ENCODE measurements at regions not wholly inside any gene's neighbourhood (a gene's known extent, or its start where the extent isn't known, plus 50 kb on each side); places are given as distances from the start of the nearest gene placed in this dataset.
"Not testable (repeated sequence)": the region's sequence is repeated elsewhere in the genome, so short reads cannot be mapped to it uniquely, and the experiment has no call there.

DNA sequence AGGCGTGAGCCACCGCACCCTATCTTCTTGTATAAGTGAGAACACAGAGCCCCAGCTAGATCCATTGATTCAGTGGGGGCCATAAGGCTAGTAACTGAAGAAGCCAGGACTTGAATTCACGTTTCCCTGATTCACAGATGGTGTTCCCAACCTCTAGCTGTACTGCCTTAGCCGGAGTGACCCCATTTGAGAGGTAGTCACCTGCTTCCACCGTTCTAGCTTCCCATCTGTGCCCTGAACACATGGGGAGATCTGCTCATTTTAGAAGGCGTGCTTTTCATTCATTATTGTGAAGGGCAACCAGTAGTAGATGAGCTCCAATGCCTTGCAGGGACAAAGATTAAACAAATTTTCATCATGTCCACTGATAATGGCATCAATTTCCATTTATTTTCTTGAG lies 365.7 kb upstream of the TPM1 start:
- no peak overlapping the region for H3K4me3 ChIP-seq (ENCODE audit: control insufficient read depth, low read depth, low read length)
- DNase-seq (ENCODE audit: low read depth): no peak
- no peak for TF ChIP-seq CTCF (IDR thresholded peaks at IDR 0.05; ENCODE audit: control insufficient read depth, insufficient read depth, low read depth, low read length, missing control alignments)

DNA sequence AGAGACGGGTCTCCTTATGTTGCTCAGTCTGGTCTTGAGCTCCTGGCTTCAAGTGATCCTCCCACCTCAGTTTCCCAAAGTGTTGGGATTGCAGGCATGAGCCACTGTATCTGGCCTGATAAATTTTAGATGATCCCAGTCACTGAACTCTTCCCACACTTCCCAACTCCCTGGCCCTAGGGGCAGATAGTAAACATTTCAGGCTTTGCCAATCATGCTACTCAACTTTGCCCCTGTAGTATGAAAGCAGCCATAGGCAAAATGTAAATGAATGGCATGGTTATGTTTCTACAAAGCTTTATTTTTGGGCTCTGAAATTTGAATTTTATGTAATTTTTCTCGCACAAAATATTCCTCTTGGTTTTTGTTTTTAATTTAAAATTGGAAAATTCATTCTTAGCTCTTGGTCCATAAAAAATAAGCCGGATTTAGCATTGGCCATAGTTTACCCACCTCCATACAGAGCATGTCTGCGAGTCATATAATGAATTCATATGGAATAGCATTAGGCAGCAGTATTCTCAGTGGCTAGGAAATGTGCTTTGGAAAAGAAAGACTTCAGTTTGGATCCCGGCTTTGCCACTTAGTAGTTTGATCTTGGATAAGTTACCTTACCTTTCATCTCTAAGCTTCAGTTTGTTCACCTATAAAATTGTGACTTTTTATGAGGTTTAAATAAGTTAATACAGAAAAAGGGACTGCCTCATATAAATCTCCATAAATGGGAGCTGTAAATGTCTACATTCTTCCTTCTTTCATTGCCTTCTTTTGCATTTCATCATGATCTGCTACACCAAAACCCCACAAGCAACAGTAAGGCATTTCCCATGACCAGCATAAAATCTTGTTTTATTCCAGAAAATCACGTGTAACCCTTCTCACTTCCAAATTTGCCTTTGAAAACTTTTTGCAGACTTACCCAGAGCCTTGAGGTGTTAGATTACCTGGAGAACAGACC lies 360.3 kb upstream of the TPM1 start:
- no peak for TF ChIP-seq CTCF (IDR thresholded peaks at IDR 0.05; ENCODE audit: control insufficient read depth, insufficient read depth, low read depth, low read length, missing control alignments)
- no peak for DNase-seq (ENCODE audit: low read depth)

DNA sequence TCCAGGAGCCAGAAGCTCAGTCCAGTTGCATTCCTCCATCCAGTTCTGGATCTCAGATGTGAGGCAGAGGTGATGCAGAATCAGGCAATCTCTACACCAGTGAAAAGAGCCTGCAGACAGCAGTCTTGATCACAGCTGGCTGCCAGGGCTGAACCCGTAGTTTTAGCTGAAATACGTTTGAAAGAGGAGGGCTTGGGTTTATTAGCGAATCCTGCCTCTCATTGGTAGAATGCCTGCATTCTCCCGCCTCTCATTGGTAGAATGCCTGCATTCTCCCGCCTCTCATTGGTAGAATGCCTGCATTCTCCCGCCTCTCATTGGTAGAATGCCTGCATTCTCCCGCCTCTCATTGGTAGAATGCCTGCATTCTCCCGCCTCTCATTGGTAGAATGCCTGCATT lies 359.4 kb upstream of the TPM1 start:
- H3K4me3 ChIP-seq (ENCODE audit: control insufficient read depth, low read depth, low read length); DNase-seq (ENCODE audit: low read depth): not testable (repeated sequence)

More for the DNA sequence above, 360.3 kb upstream of the TPM1 start:
- H3K4me3 ChIP-seq (ENCODE audit: control insufficient read depth, low read depth, low read length): no peak overlapping the region

GRCh38 chr15:62684123-62684808 lies 358.3 kb upstream of the TPM1 start:
- no peak for DNase-seq (ENCODE audit: low read depth)
- TF ChIP-seq CTCF (IDR thresholded peaks at IDR 0.05; ENCODE audit: control insufficient read depth, insufficient read depth, low read depth, low read length, missing control alignments): no peak
- no peak overlapping the region for H3K4me3 ChIP-seq (ENCODE audit: control insufficient read depth, low read depth, low read length)

DNA sequence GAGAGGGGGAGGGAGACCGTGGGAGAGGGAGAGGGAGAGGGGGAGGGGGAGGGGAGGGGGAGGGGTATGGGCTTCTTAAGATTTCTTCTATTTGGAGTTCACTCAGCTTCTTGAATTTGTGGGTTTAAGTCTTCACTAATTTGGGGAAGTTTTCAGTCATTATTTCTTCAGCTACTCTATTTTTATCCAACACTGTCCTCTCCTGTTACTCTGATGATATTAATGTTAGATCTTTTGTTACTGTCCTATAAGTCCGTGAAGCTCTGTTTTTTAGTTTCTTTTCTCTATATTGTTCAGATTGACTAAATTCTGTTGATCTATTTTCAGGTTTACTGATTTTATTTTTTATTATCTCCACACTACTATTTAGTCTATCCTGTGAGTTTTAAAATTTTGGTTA lies 351.5 kb upstream of the TPM1 start:
- H3K4me3 ChIP-seq (ENCODE audit: control insufficient read depth, low read depth, low read length): no peak overlapping the region
- no peak for DNase-seq (ENCODE audit: low read depth)
- TF ChIP-seq CTCF (IDR thresholded peaks at IDR 0.05; ENCODE audit: control insufficient read depth, insufficient read depth, low read depth, low read length, missing control alignments): peak; percentile 9

GRCh38 chr15:62697636-62698035 lies 344.9 kb upstream of the TPM1 start:
- no peak for TF ChIP-seq CTCF (IDR thresholded peaks at IDR 0.05; ENCODE audit: control insufficient read depth, insufficient read depth, low read depth, low read length, missing control alignments)
- DNase-seq (ENCODE audit: low read depth): no peak
- no peak overlapping the region for H3K4me3 ChIP-seq (ENCODE audit: control insufficient read depth, low read depth, low read length)

DNA sequence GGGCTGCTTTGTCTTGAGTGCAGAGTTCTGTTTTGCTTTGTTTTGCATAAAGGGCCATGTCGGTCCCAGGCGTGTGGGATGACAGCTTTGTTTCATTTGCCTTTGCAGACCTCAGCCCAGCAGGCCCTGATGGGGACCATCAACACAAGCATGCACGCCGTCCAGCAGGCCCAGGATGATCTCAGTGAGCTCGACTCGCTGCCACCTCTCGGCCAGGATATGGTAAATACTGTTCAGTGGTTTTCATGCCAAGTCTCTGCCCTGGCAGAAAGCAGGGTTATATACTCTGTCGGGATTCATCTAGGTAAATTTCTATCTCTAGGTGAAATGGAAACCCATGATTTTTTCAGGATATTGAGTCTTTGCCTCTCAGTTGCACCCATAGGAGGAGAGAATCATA lies 343.9 kb upstream of the TPM1 start:
- TF ChIP-seq CTCF (IDR thresholded peaks at IDR 0.05; ENCODE audit: control insufficient read depth, insufficient read depth, low read depth, low read length, missing control alignments): no peak
- H3K4me3 ChIP-seq (ENCODE audit: control insufficient read depth, low read depth, low read length): no peak overlapping the region

More for the DNA sequence above, 343.9 kb upstream of the TPM1 start:
- no peak for DNase-seq (ENCODE audit: low read depth)

Data from AG09309 (cell line).